ENCODE measurements at regions not wholly inside any gene's neighbourhood (a gene's known extent, or its start where the extent isn't known, plus 50 kb on each side); places are given as distances from the start of the nearest gene placed in this dataset.

DNA sequence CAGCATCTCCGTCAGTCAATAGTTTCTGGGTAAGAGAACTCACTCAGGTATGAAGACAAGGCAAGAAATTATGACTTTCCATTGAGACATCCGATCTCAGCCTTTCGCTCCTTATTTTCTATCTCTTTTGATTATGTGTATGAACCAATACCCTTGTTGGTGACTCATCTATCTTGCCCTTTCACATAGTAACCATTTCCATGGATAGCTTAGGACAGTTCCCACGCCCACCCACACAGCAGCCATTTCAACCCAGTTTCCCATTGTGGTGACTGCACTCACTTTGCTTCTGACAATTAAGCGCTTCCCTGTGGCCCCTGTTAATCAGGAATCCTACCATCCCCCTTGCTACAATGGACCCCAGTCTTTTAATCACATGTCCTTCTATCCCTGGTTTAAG is 210.6 kb upstream of the ADGRL2 start:
- TF ChIP-seq, protein P1, sequence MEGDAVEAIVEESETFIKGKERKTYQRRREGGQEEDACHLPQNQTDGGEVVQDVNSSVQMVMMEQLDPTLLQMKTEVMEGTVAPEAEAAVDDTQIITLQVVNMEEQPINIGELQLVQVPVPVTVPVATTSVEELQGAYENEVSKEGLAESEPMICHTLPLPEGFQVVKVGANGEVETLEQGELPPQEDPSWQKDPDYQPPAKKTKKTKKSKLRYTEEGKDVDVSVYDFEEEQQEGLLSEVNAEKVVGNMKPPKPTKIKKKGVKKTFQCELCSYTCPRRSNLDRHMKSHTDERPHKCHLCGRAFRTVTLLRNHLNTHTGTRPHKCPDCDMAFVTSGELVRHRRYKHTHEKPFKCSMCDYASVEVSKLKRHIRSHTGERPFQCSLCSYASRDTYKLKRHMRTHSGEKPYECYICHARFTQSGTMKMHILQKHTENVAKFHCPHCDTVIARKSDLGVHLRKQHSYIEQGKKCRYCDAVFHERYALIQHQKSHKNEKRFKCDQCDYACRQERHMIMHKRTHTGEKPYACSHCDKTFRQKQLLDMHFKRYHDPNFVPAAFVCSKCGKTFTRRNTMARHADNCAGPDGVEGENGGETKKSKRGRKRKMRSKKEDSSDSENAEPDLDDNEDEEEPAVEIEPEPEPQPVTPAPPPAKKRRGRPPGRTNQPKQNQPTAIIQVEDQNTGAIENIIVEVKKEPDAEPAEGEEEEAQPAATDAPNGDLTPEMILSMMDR (IDR thresholded peaks at IDR 0.05) = no peak
- Histone ChIP-seq H3K4me3 (ENCODE audit: low read length) (no peak overlapping the region), H3K9me3 (ENCODE audit: control insufficient read depth in 1 of 2, insufficient read depth in 1 of 2, low read length in 2 of 2) (no peaks in the 10 kb centered on the region), H3K36me3 (ENCODE audit: insufficient read depth, low read length) (no peaks in the 10 kb centered on the region), H3K4me1 (ENCODE audit: insufficient read depth, low read length) (no peaks in the 10 kb centered on the region), H3K27ac (ENCODE audit: low read depth in 1 of 2, low read length in 2 of 2) (no peak overlapping the region), H3K27me3 (ENCODE audit: control insufficient read depth in 1 of 2, insufficient read depth in 2 of 2, low read length in 2 of 2) (no peaks in the 10 kb centered on the region)
- CTCF ChIA-PET = no interaction called here
- DNase-seq (no peak), ATAC-seq (ENCODE audit: poor library complexity) (no peak)
- intact Hi-C loops (cut with DNase I, micrococcal nuclease) = no loop called here
- Mint-ChIP-seq H3K4me1 (ENCODE audit: low read depth) (no peaks in the 10 kb centered on the region), H3K27ac (no peak overlapping the region), H3K36me3 (ENCODE audit: low read depth) (no peaks in the 10 kb centered on the region), H3K27me3 (no peaks in the 10 kb centered on the region), H3K4me3 (no peak overlapping the region), H3K9me3 (no peaks in the 10 kb centered on the region)
- POLR2A ChIA-PET = no interaction called here

DNA sequence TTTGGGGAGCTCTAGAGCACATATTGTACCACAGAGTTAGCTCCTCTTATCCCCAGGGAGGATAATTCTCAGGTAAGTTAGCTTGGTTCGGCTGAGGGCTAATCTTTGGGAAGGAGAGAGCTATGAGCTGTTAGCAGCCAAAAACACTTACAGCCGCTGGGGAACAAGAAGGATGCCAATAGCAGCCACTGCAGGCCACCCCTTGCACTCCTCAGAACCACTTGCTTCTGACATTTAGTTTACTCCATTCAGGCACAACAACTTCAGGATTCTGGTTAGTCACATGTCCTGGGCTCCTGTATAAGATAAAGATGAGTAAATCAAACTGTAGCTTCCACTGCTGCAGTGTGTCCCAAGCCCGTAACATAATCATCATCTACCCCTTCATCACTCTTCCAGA is 212.6 kb upstream of the ADGRL2 start:
- Mint-ChIP-seq H3K27me3 (no peaks in the 10 kb centered on the region), H3K4me1 (ENCODE audit: low read depth) (no peaks in the 10 kb centered on the region), H3K4me3 (no peak overlapping the region), H3K9me3 (no peaks in the 10 kb centered on the region), H3K27ac (no peak overlapping the region), H3K36me3 (ENCODE audit: low read depth) (no peaks in the 10 kb centered on the region)
- Histone ChIP-seq H3K9me3 (ENCODE audit: control insufficient read depth in 1 of 2, insufficient read depth in 1 of 2, low read length in 2 of 2) (no peaks in the 10 kb centered on the region), H3K4me1 (ENCODE audit: insufficient read depth, low read length) (no peaks in the 10 kb centered on the region), H3K4me3 (ENCODE audit: low read length) (no peak overlapping the region), H3K27me3 (ENCODE audit: control insufficient read depth in 1 of 2, insufficient read depth in 2 of 2, low read length in 2 of 2) (no peaks in the 10 kb centered on the region), H3K36me3 (ENCODE audit: insufficient read depth, low read length) (no peaks in the 10 kb centered on the region), H3K27ac (ENCODE audit: low read depth in 1 of 2, low read length in 2 of 2) (no peak overlapping the region)
- no peak for DNase-seq
- ChIA-PET POLR2A (no interaction called here), CTCF (no interaction called here)
- no peak for ATAC-seq (ENCODE audit: poor library complexity)
- intact Hi-C loops (cut with DNase I, micrococcal nuclease) = no loop called here
- TF ChIP-seq, protein P1 (IDR thresholded peaks at IDR 0.05) = no peak

DNA sequence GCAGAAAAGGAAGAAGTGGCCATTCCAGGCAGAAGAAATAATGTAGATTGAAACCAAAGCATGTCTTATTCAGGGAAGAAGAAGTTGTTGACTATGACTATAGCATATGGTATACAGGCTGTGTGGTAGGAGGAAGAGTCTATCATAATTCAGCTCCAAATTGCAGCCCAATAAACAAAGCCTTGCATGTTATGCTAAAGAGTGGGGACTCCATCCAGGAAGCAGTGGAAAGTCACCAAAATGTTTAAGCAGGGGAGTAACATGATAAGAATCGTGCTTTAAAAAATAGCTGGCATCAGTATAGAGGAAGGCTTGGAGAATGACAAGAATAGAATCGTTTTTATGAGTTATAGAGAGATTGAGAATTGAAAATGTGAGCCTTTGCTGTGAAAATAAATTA is 213.3 kb upstream of the ADGRL2 start:
- Mint-ChIP-seq H3K27ac (no peak overlapping the region), H3K4me1 (ENCODE audit: low read depth) (no peaks in the 10 kb centered on the region), H3K9me3 (no peaks in the 10 kb centered on the region), H3K27me3 (no peaks in the 10 kb centered on the region), H3K36me3 (ENCODE audit: low read depth) (no peaks in the 10 kb centered on the region), H3K4me3 (no peak overlapping the region)
- POLR2A ChIA-PET = no interaction called here
- H3K36me3 ChIP-seq (ENCODE audit: insufficient read depth, low read length) = no peaks in the 10 kb centered on the region
- ATAC-seq (ENCODE audit: poor library complexity) (no peak), DNase-seq (no peak)
- H3K4me1 ChIP-seq (ENCODE audit: insufficient read depth, low read length) = no peaks in the 10 kb centered on the region
- H3K27me3 ChIP-seq (ENCODE audit: control insufficient read depth in 1 of 2, insufficient read depth in 2 of 2, low read length in 2 of 2) = no peaks in the 10 kb centered on the region
- H3K9me3 ChIP-seq (ENCODE audit: control insufficient read depth in 1 of 2, insufficient read depth in 1 of 2, low read length in 2 of 2) = no peaks in the 10 kb centered on the region
- H3K4me3 ChIP-seq (ENCODE audit: low read length) = no peak overlapping the region
- TF ChIP-seq, protein P1 (IDR thresholded peaks at IDR 0.05) = no peak
- no peak overlapping the region for H3K27ac ChIP-seq (ENCODE audit: low read depth in 1 of 2, low read length in 2 of 2)
- intact Hi-C loops (cut with DNase I, micrococcal nuclease) = no loop called here
- CTCF ChIA-PET = no interaction called here
